Dendritic cell treated with granulocyte-macrophage colony-stimulating factor and Interleukin-4, amounts not matched to agents 40 ng/mL and 50 ng/mL, for 4 days (primary cell): ENCODE measurements at regions not wholly inside any gene's neighbourhood (a gene's known extent, or its start where the extent isn't known, plus 50 kb on each side); places are given as distances from the start of the nearest gene placed in this dataset.

Source experiments
- H3K27ac Mint-ChIP-seq: one replicate; pipeline ENCODE4 v1.8.0; 2022; ENCODE audit warnings: mild to moderate bottlenecking, mixed read lengths
- H3K27me3 Mint-ChIP-seq: one replicate; pipeline ENCODE4 v1.8.0; 2022; ENCODE audit warnings: mild to moderate bottlenecking, mixed read lengths
- H3K36me3 Mint-ChIP-seq: one replicate; pipeline ENCODE4 v1.8.0; 2022; ENCODE audit warnings: low read depth, mixed read lengths
- H3K4me1 Mint-ChIP-seq: one replicate; pipeline ENCODE4 v1.8.0; 2022; ENCODE audit warnings: low read depth, mixed read lengths
- H3K4me3 Mint-ChIP-seq: one replicate; pipeline ENCODE4 v1.8.0; 2022; ENCODE audit warnings: mild to moderate bottlenecking, moderate library complexity, mixed read lengths
- H3K9me3 Mint-ChIP-seq: one replicate; pipeline ENCODE4 v1.8.0; 2022; ENCODE audit warnings: mixed read lengths
- intact Hi-C: fragments of 100-400 bp; cut with micrococcal nuclease; formaldehyde crosslinking; loops from one replicate; pipeline ENCODE4 v1.15.0; 2022

DNA sequence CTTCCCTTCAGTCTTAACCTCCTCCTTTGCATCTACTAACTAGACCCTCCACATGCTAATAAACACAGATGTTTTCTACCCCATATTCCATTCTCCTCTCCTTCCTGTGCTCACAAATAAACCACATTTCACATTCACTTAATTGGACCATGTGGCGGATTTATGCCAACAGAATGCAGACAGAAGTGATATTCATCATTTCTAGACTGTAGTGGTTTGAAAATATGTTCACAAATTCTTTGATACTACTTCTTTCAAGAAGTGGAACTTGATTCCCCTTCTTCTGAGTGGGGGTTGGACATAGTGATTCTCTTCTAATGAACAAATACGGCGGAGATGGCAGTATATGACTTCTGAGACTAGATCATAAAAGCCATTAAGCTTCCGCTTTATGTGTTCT is 73.5 kb upstream of the SPTBN1 start:
- Mint-ChIP-seq H3K9me3 (no peaks in the 10 kb centered on the region), H3K36me3 (no peaks in the 10 kb centered on the region), H3K4me3 (no peak overlapping the region), H3K27ac (no peak overlapping the region), H3K27me3 (no peaks in the 10 kb centered on the region), H3K4me1 (no peaks in the 10 kb centered on the region)
- intact Hi-C loops = no loop called here

DNA sequence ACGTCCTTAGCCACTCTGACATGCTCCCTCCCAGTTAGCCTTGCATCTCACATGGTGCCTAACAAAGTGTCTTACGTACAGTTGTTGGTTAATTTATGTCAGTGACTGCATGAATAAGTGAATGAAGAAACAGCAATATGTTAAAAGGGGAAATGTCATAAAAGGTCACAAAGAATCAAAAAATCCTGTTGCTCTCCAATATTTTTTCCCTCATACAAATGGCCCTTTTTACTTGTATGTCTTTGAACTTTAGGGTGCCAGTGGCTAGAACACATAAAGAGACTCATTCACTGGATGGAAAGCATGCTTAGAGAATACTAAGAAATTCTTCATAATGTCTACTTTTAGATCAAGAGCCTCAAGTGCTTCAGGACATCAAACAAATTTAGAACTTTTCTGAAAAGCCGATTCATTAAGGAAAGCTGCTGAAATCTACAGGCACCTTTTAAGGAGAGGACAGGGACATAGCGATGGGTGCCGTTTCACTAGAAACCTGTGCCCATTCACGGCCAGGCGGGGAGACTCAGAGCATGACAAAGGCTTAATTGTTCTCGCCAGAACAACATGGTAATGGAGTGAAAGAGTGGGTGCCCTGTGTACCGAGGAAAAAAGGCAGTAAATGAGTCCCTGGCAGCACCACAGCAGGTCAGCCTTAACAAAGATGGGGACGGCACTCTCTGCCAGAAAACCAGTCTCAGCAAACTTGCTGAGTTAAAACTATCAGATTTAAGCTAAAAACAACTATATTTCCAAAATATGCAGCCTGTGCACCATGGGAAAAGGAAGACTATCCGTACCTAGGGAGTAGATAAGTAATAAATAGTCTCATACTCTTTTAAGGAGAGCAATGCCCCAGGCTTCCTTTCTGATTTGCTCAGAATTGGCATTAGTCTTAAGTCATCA is 71.6 kb upstream of the SPTBN1 start:
- Mint-ChIP-seq H3K36me3 (no peaks in the 10 kb centered on the region), H3K4me3 (no peak overlapping the region), H3K27ac (no peak overlapping the region), H3K9me3 (no peaks in the 10 kb centered on the region), H3K4me1 (no peaks in the 10 kb centered on the region), H3K27me3 (no peaks in the 10 kb centered on the region)
- intact Hi-C loops = no loop called here

DNA sequence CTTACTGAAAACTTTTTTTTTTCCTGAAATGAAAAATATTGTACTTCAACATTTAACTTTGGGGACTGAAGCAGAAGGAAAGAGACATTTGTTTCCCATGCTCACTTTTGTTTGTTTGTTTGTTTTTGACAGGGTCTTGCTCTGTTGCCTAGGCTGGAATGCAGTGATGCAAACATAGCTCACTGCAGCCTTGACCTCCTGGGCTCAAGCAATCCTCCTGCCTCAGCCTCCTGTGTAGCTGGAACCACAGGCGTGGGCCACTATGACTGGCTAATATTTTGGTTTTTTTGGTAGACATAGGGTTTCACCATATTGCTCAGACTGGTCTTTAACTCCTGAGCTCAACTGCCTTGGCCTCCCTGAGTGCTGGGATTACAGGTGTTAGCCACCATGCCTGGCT is 70.9 kb upstream of the SPTBN1 start:
- intact Hi-C loops = no loop called here
- Mint-ChIP-seq H3K4me3 (no peak overlapping the region), H3K9me3 (no peaks in the 10 kb centered on the region), H3K27ac (no peak overlapping the region), H3K36me3 (no peaks in the 10 kb centered on the region), H3K27me3 (no peaks in the 10 kb centered on the region), H3K4me1 (no peaks in the 10 kb centered on the region)

DNA sequence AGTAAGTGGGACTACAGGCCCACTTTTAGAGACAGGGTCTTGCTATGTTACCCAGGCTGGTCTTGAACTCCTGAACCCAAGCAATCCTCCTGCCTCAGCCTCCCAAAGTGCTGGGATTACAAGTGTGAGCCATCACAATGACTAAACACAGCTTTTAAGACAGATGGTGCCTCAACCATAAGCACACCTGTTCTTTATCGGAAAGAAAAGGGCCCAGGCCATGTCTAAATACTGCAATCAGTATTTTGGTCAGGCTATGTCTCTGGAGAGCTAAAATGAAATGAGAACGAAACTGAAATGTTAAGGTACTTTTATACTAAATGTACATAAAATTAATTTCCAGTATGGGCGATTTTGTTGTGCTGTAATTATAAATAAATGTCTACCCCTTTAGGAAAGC is 69.5 kb upstream of the SPTBN1 start:
- no peaks in the 10 kb centered on the region for H3K9me3 Mint-ChIP-seq
- intact Hi-C loops = no loop called here
- H3K4me3 Mint-ChIP-seq = no peak overlapping the region
- H3K27me3 Mint-ChIP-seq = peaks cover under 1% of the 10 kb centered on the region
- no peaks in the 10 kb centered on the region for H3K4me1 Mint-ChIP-seq
- no peaks in the 10 kb centered on the region for H3K36me3 Mint-ChIP-seq
- H3K27ac Mint-ChIP-seq = no peak overlapping the region

DNA sequence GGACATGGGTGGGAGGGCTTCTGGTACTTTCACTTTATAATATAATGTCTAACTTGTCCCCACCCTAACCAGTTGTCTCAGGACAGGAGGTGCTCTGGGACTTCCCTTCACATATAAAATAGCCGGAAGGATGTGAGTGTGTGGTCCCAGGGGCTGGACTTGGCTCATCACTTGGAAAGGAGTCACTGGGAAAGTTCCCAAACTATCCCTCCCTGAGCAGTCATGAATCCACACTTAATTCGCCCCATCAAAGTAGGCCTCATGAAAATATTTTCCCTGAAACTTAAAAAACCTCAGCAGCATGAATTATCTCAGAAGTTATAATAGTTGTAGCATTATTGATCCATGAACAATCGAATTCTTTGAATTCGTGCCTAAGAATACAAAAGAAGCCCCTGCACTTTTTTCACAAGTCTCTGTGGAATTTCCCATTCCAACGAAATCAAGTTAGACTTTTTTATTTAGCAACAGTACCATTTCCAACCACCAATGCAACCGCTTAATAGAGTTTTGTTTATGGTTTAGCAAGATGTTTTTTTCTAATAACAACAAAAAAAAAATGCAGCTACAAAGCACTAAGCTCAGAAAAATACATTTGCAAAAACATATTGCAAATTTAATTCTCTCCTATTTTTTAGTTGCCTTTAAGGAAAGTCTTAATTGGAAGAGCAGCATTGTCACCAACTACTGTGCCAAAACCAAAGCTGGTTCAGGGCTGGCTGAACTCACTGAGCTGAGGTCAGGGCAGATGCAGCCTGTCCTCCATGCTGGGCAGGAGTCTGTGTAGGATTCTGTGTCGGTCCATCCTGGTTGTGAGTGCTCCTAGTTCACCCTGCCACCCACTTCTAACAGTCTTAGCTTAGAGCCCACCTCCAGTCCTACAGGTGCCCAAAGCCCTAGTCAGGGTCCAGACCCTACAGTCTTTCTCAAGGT is 68.8 kb upstream of the SPTBN1 start:
- intact Hi-C loops = no loop called here
- Mint-ChIP-seq H3K27me3 (peaks cover 1% of the 10 kb centered on the region), H3K4me3 (no peak overlapping the region), H3K9me3 (no peaks in the 10 kb centered on the region), H3K4me1 (no peaks in the 10 kb centered on the region), H3K27ac (no peak overlapping the region), H3K36me3 (no peaks in the 10 kb centered on the region)

DNA sequence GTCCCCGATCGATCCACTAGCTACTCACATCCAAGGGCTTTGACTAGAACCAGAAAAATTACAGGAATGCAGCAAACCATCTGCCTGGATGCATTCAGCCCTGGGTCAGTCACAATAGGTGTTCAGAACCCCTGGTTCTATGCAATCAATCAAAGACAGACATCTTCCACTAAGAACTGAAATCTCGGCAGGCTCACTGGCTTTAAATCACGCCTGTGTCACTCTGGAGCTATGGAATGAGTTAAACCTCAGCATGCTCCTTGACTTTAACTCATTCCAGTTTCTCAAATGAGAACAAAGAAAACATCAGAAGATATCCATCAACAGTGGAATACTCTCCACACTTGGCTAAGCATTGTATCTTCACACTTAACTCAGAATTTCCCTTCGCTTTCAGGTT is 68.1 kb upstream of the SPTBN1 start:
- H3K4me3 Mint-ChIP-seq = no peak overlapping the region

DNA sequence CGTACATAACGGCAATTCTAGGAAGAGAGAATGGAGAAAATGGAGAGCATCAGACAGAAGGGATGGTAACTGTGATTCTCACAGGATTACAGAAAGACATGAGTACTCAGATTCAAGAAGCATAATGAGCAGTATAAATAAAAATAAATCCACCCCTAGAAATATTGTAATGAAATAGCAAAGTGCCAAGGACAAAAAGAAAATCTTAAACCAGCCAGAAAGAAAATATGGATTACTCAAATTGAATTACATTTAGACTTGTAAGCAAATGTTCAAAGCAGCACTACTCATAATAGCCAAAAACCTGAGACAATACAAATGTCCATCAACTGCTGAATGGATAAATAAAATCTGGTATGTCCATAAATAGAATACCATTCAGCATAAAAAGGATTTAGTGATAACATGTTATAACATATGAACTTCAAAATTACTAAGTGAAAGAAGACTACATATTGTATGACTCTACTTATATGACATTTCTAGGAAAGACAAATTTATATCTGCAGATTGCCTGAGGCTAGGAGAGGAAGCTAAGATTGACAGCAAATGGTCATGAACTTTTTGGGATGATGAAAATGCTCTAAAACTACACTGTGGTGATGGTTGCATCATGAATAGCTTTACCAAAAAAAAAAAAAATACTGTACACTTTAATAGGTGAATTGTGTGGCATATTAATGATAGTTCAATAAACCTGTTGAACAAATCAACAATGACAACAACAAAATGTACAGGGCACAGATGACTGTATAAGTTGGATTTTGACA is 63.4 kb upstream of the SPTBN1 start:
- Mint-ChIP-seq H3K36me3 (no peaks in the 10 kb centered on the region), H3K27me3 (peaks cover 1% of the 10 kb centered on the region), H3K4me3 (no peak overlapping the region), H3K9me3 (no peaks in the 10 kb centered on the region), H3K27ac (no peak overlapping the region), H3K4me1 (no peaks in the 10 kb centered on the region)
- intact Hi-C loops = no loop called here

More for the DNA sequence above, 68.1 kb upstream of the SPTBN1 start:
- no peaks in the 10 kb centered on the region for H3K9me3 Mint-ChIP-seq
- H3K27me3 Mint-ChIP-seq = peaks cover 1% of the 10 kb centered on the region
- no peaks in the 10 kb centered on the region for H3K36me3 Mint-ChIP-seq
- H3K4me1 Mint-ChIP-seq = no peaks in the 10 kb centered on the region
- intact Hi-C loops = no loop called here
- no peak overlapping the region for H3K27ac Mint-ChIP-seq

DNA sequence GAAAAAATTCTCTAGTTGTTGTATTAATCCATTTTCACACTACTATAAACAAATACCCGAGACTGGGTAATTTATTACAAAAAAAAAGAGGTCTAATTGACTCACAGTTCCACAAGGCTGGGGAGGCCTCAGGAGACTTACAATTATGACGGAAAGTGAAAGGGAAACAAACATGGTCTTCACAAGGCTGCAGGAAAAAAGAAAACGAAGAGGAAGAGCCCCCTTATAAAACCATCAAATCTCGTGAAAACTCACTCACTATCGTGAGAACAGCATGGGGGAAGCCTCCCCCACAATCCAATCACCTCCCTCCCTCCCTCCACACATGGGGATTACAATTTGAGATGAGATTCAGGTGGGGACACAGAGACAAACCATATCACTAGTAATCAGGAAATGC is 61.7 kb upstream of the SPTBN1 start:
- intact Hi-C loops = no loop called here
- Mint-ChIP-seq H3K27me3 (peaks cover 2% of the 10 kb centered on the region), H3K36me3 (no peaks in the 10 kb centered on the region), H3K4me3 (no peak overlapping the region), H3K9me3 (no peaks in the 10 kb centered on the region), H3K4me1 (no peaks in the 10 kb centered on the region), H3K27ac (no peak overlapping the region)

DNA sequence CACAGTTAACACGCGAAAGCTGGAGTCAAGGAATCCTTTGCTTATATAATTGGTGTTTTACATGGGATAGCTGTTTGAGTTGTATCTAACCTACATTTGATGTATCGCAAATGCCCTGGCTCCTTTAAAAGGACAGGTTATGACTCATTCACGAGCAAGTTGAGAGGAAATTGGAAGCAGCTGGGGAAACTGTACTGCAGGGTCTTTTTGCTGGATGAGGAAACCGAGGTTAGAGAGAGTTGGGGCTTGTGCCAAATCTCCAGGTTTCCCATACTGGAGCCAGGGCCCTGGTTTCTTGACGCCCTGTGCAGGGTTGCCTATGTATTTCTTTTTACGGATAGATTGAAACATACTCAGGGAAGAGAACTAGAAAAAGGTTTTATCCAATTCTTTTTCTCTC is 60.0 kb upstream of the SPTBN1 start:
- Mint-ChIP-seq H3K27ac (no peak overlapping the region), H3K36me3 (no peaks in the 10 kb centered on the region), H3K27me3 (peaks cover 19% of the 10 kb centered on the region), H3K4me1 (no peaks in the 10 kb centered on the region), H3K4me3 (no peak overlapping the region), H3K9me3 (no peaks in the 10 kb centered on the region)
- intact Hi-C loops = no loop called here

DNA sequence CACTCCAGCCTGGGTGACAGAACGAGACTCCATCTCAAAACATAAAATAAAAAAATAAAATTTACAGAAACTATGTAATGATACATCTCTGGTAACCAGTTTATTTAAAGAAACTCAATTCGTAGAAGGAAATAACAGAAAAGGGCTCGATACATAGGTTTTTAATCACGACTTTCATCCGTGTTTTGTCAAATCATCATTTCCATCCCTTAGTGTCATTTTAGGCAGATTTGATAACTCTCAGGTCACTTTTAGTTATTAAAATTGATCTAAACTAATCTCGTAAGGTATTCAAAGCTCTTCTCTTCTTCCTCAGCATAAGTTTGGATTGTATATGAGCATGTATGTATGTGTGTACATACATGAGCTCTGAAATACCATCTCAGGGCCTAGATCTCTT is 59.3 kb upstream of the SPTBN1 start:
- intact Hi-C loops = no loop called here
- H3K27ac Mint-ChIP-seq = no peak overlapping the region
- H3K36me3 Mint-ChIP-seq = no peaks in the 10 kb centered on the region

DNA sequence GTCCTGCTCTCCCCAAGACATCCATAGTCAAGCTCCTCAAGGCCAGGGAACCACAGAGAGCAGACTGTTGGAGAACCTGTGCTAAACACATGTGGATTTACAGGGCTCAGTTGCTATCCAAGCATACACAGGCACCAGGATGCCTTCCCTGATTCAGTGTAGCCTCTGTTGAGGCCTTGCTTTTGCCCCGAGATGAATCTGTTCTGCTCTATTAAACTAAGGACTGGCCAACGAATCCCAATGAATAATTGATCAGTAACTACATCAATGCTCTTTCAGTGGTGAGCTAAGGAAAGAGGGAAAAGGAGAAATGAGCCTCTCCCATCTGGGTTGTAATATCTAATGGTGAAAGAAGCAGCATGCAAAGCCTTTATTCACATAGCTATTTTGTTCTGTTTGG is 58.7 kb upstream of the SPTBN1 start:
- intact Hi-C loops = no loop called here
- peaks cover 25% of the 10 kb centered on the region for H3K27me3 Mint-ChIP-seq
- H3K4me3 Mint-ChIP-seq = no peak overlapping the region
- H3K36me3 Mint-ChIP-seq = no peaks in the 10 kb centered on the region
- no peak overlapping the region for H3K27ac Mint-ChIP-seq
- H3K9me3 Mint-ChIP-seq = no peaks in the 10 kb centered on the region
- H3K4me1 Mint-ChIP-seq = no peaks in the 10 kb centered on the region

More for the DNA sequence above, 59.3 kb upstream of the SPTBN1 start:
- Mint-ChIP-seq H3K4me3 (no peak overlapping the region), H3K9me3 (no peaks in the 10 kb centered on the region), H3K4me1 (no peaks in the 10 kb centered on the region), H3K27me3 (peaks cover 22% of the 10 kb centered on the region)

DNA sequence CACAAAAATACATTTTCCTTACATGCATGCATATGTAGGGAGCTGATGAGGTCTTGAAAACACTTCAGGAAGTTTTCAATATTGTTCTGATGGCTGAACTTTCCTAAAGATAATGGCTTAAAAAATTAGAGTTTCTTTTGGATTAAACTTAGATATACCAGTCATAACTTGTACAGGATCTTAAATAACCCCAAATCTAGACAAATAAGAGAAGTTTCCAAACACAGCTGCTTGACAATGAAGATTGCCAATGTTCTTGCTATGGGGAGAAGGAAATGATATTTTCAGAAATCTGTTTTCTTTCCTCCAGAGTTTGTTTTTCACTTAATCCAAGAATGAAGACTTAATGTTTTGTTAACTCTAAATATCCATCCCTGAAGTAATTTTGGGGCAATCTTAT is 54.6 kb upstream of the SPTBN1 start:
- intact Hi-C loops = no loop called here
- Mint-ChIP-seq H3K27ac (no peak overlapping the region), H3K4me1 (peaks cover 6% of the 10 kb centered on the region), H3K27me3 (peaks cover 44% of the 10 kb centered on the region), H3K4me3 (no peak overlapping the region), H3K36me3 (no peaks in the 10 kb centered on the region), H3K9me3 (no peaks in the 10 kb centered on the region)

DNA sequence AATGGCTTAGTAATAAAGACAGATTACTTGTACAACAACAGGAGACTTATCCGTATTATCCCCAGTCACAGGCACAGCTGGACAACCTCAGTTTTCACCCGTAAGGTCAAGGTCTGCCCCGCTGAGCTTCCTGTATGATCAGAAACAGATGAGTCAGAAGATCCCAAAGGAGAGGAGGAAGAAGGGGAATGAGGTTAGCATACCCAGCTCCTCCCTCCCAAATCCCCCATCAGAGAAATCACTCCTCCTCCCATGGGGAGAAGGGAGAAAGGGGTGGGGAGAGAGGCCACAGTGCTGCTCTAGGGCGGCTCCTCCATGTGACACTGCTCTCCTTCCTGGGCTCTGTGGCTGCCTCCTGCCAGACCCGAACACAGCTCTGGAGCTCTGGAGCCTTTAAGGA is 53.8 kb upstream of the SPTBN1 start:
- Mint-ChIP-seq H3K4me1 (peaks cover 6% of the 10 kb centered on the region), H3K9me3 (no peaks in the 10 kb centered on the region), H3K4me3 (no peak overlapping the region), H3K27ac (no peak overlapping the region), H3K27me3 (peaks cover 49% of the 10 kb centered on the region), H3K36me3 (no peaks in the 10 kb centered on the region)
- intact Hi-C loops = no loop called here
